ENCODE measurements at regions not wholly inside any gene's neighbourhood (a gene's known extent, or its start where the extent isn't known, plus 50 kb on each side); places are given as distances from the start of the nearest gene placed in this dataset.

- POLR2A ChIA-PET: no interaction called here
- CTCF ChIA-PET: no interaction called here
- no peak overlapping the region for H3K4me3 ChIP-seq (ENCODE audit: low read depth, low read length)
- no peak for DNase-seq (ENCODE audit: low read depth, low spot score)
- no peak for TF ChIP-seq CTCF (IDR thresholded peaks at IDR 0.05; ENCODE audit: insufficient read depth, low read length, missing control alignments)
These were observed 296.2 kb upstream of the ZC3H15 start for GRCh38 chr2:186189816-186190215.

- DNase-seq (ENCODE audit: low read depth, low spot score): no peak
- CTCF ChIA-PET: no interaction called here
- TF ChIP-seq CTCF (IDR thresholded peaks at IDR 0.05; ENCODE audit: insufficient read depth, low read length, missing control alignments): no peak
- no peak overlapping the region for H3K4me3 ChIP-seq (ENCODE audit: low read depth, low read length)
- POLR2A ChIA-PET: no interaction called here
These were observed 290.4 kb upstream of the ZC3H15 start for GRCh38 chr2:186195696-186196095.

- no peak overlapping the region for H3K4me3 ChIP-seq (ENCODE audit: low read depth, low read length)
- no peak for TF ChIP-seq CTCF (IDR thresholded peaks at IDR 0.05; ENCODE audit: insufficient read depth, low read length, missing control alignments)
- CTCF ChIA-PET: no interaction called here
- POLR2A ChIA-PET: no interaction called here
- DNase-seq (ENCODE audit: low read depth, low spot score): no peak
These were observed 288.1 kb upstream of the ZC3H15 start for GRCh38 chr2:186197955-186198354.

GRCh38 chr2:186199029-186199428, 287.0 kb upstream of the ZC3H15 start:
- POLR2A ChIA-PET: no interaction called here
- TF ChIP-seq CTCF (IDR thresholded peaks at IDR 0.05; ENCODE audit: insufficient read depth, low read length, missing control alignments): no peak
- no peak overlapping the region for H3K4me3 ChIP-seq (ENCODE audit: low read depth, low read length)
- CTCF ChIA-PET: no interaction called here
- DNase-seq (ENCODE audit: low read depth, low spot score): no peak

- no peak for TF ChIP-seq CTCF (IDR thresholded peaks at IDR 0.05; ENCODE audit: insufficient read depth, low read length, missing control alignments)
- CTCF ChIA-PET: no interaction called here
- H3K4me3 ChIP-seq (ENCODE audit: low read depth, low read length): no peak overlapping the region
- no peak for DNase-seq (ENCODE audit: low read depth, low spot score)
- POLR2A ChIA-PET: no interaction called here
These were observed 284.7 kb upstream of the ZC3H15 start for GRCh38 chr2:186201371-186201770.

GRCh38 chr2:186205254-186205911, 280.7 kb upstream of the ZC3H15 start:
- DNase-seq (ENCODE audit: low read depth, low spot score): no peak
- no peak overlapping the region for H3K4me3 ChIP-seq (ENCODE audit: low read depth, low read length)
- POLR2A ChIA-PET: no interaction called here
- CTCF ChIA-PET: no interaction called here
- no peak for TF ChIP-seq CTCF (IDR thresholded peaks at IDR 0.05; ENCODE audit: insufficient read depth, low read length, missing control alignments)
